ENCODE measurements at regions not wholly inside any gene's neighbourhood (a gene's known extent, or its start where the extent isn't known, plus 50 kb on each side); places are given as distances from the start of the nearest gene placed in this dataset.

GRCh38 chr1:72483846-72484357 is 201.6 kb upstream of the NEGR1 start:
- no peak for TF ChIP-seq CTCF (IDR thresholded peaks at IDR 0.05)
- ChIA-PET POLR2A (no interaction called here), CTCF (no interaction called here)
- intact Hi-C loops (cut with micrococcal nuclease), result no loop called here
- Mint-ChIP-seq H3K36me3 (ENCODE audit: low read depth) (no peaks in the 10 kb centered on the region), H3K4me1 (ENCODE audit: low read depth) (peaks cover 7% of the 10 kb centered on the region), H3K4me3 (no peak overlapping the region), H3K27ac (no peak overlapping the region), H3K9me3 (peaks cover 12% of the 10 kb centered on the region), H3K27me3 (no peaks in the 10 kb centered on the region)
- DNase-seq (no peak), ATAC-seq (no peak)

GRCh38 chr1:72482736-72483413 is 200.5 kb upstream of the NEGR1 start:
- TF ChIP-seq CTCF (IDR thresholded peaks at IDR 0.05), result no peak

GRCh38 chr1:72481420-72481970 is 199.2 kb upstream of the NEGR1 start:
- Mint-ChIP-seq H3K4me3 (no peak overlapping the region), H3K27me3 (no peaks in the 10 kb centered on the region), H3K4me1 (ENCODE audit: low read depth) (peaks cover 7% of the 10 kb centered on the region), H3K27ac (no peak overlapping the region), H3K36me3 (ENCODE audit: low read depth) (no peaks in the 10 kb centered on the region), H3K9me3 (peaks cover 12% of the 10 kb centered on the region)
- ChIA-PET POLR2A (interaction anchor here (0.6 kb wide), 1 partner anchor 84 kb away, joined by 3 read pairs; no protein-coding TSS in a partner anchor), CTCF (no interaction called here)
- no peak for TF ChIP-seq CTCF (IDR thresholded peaks at IDR 0.05)
- intact Hi-C loops (cut with micrococcal nuclease), result no loop called here
- ATAC-seq (no peak), DNase-seq (no peak)

More at GRCh38 chr1:72482736-72483413, 200.5 kb upstream of the NEGR1 start:
- Mint-ChIP-seq H3K27ac (no peak overlapping the region), H3K4me1 (ENCODE audit: low read depth) (peaks cover 7% of the 10 kb centered on the region), H3K36me3 (ENCODE audit: low read depth) (no peaks in the 10 kb centered on the region), H3K4me3 (no peak overlapping the region), H3K9me3 (peaks cover 12% of the 10 kb centered on the region), H3K27me3 (no peaks in the 10 kb centered on the region)
- intact Hi-C loops (cut with micrococcal nuclease), result no loop called here
- DNase-seq (no peak), ATAC-seq (peak; percentile 58)
- CTCF ChIA-PET, result no interaction called here
- POLR2A ChIA-PET, result no interaction called here

- DNase-seq (no peak), ATAC-seq (no peak)
- Mint-ChIP-seq H3K9me3 (no peaks in the 10 kb centered on the region), H3K36me3 (ENCODE audit: low read depth) (no peaks in the 10 kb centered on the region), H3K4me3 (no peak overlapping the region), H3K27me3 (no peaks in the 10 kb centered on the region), H3K27ac (no peak overlapping the region), H3K4me1 (ENCODE audit: low read depth) (no peaks in the 10 kb centered on the region)
- CTCF ChIA-PET, result no interaction called here
- intact Hi-C loops (cut with micrococcal nuclease), result no loop called here
- POLR2A ChIA-PET, result no interaction called here
- no peak for TF ChIP-seq CTCF (IDR thresholded peaks at IDR 0.05)
Measured at GRCh38 chr1:72466376-72466775, 184.0 kb upstream of the NEGR1 start.

- H3K4me3 Mint-ChIP-seq, result no peak overlapping the region
- H3K9me3 Mint-ChIP-seq, result no peaks in the 10 kb centered on the region
- ChIA-PET POLR2A (interaction anchor here (0.9 kb wide), 1 partner anchor 17 kb away, joined by 3 read pairs; no protein-coding TSS in a partner anchor), CTCF (no interaction called here)
- H3K27ac Mint-ChIP-seq, result no peak overlapping the region
- no peaks in the 10 kb centered on the region for H3K27me3 Mint-ChIP-seq
- H3K36me3 Mint-ChIP-seq (ENCODE audit: low read depth), result no peaks in the 10 kb centered on the region
- intact Hi-C loops (cut with micrococcal nuclease), result no loop called here
- DNase-seq (no peak), ATAC-seq (no peak)
- no peaks in the 10 kb centered on the region for H3K4me1 Mint-ChIP-seq (ENCODE audit: low read depth)
- no peak for TF ChIP-seq CTCF (IDR thresholded peaks at IDR 0.05)
Measured at GRCh38 chr1:72462186-72462905, 180.0 kb upstream of the NEGR1 start.

All from activated CD8-positive, alpha-beta T cell treated with anti-CD3 and anti-CD28 coated beads for 36 hours (primary cell).